Activated effector memory CD4-positive, alpha-beta T cell treated with Interleukin-2 at 50 U/mL for 16 hours (primary cell): ENCODE measurements at regions not wholly inside any gene's neighbourhood (a gene's known extent, or its start where the extent isn't known, plus 50 kb on each side); places are given as distances from the start of the nearest gene placed in this dataset.

ENCODE experiments used
- DNase-seq: peaks from one replicate; pipeline ENCODE4 v3.0.0-alpha.2; 2020

DNA sequence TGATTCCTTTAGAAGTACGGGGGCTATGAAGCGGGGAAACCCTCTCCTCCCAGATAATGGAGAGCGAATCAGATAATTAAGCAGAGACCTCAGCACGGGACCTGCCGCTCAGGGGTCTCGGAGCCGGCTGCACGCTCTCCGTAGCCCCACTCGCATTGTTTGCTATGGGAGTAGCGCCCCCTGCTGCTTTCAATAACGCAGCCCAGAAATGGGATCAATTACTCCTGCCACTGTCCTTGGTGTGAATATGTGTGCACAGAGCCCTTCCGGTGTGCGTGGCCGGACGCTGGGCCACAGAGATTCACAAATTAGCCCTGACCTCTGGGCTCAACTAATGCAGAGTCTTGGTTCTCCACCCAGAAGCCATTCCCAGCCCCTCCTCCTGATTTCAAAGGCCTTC is 76.4 kb upstream of the TMEM132C start:
- no peak for DNase-seq

DNA sequence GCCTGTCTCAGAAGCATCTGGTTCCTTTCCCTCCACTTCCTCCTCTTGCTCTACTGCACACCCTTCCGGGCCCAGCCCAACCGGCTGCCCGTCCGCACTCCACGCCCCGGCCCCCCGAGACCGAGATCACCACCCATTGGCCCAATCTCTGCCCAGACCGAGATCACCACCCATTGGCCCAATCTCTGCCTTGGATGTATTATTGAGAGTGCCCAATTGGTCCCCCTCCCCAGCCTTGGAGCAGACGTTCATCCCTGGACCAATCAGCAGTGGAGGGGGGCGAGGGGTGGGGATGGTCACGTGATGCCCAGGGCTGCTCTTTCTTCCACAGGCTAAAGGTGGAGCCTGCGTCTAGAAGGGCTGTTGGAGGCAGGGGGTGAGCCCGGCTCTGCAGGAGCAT is 75.6 kb upstream of the TMEM132C start:
- no peak for DNase-seq

DNA sequence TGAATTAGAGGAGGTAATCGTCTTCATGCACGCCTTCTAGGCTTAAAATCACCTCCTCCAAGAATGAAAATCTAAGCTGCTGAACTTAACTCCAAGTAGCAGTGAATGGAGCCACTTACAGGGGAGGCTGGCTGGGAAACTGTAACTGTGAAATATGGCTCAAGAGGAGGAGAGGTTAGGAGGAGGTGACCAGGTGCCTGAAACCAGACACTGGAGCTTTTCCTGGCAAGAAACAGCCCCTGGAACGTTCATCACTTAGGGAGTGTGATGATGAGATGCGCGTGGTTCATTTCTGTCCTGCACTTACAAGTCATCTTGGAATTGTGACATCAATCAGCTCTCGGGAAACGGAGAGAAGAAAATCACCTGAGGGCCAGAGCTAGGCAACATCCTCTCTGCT is 62.3 kb upstream of the TMEM132C start:
- DNase-seq, result no peak

DNA sequence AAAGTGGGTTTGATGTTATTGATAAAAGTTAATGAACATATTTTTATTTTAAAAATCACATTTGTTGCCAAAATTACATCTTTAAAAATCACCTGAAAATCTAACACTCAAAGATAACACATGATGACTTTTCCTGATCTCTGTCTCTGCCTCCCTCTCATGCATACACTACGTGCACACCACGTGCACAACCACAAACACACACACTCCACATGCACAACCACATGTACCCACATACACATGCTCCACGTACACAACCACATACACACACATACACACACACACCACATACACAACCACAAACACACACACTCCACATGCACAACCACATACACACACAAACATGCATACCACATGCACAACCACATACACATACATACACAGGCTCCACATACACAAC is 61.8 kb upstream of the TMEM132C start:
- DNase-seq, result no peak

DNA sequence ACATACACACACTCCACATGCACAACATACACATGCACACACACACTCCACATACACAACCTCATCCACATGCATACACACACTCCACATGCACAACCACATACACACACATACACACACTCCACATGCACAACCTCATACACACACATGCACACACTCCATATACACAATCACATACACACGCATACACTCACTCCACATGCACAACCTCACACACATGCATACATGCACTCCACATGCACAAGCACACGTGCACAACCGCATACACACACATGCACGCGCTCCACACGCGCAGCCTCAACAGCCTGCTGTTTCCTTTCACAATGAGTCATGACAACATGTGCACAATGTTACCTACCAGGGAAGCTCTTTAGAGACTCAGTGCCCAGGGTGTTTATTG is 61.2 kb upstream of the TMEM132C start:
- no peak for DNase-seq
